Activated CD4-positive, alpha-beta T cell treated with anti-CD3 and anti-CD28 coated beads, Interleukin-2, amount 50 U/mL, for 4 hours (primary cell): ENCODE measurements at regions not wholly inside any gene's neighbourhood (a gene's known extent, or its start where the extent isn't known, plus 50 kb on each side); places are given as distances from the start of the nearest gene placed in this dataset.
A peak's percentile ranks its signal among the peaks of the same experiment; 100 is the strongest.

Experiments
- DNase-seq, 2 experiments: peaks; one replicate each; pipeline ENCODE4 v3.0.0-alpha.2; 2020

DNA sequence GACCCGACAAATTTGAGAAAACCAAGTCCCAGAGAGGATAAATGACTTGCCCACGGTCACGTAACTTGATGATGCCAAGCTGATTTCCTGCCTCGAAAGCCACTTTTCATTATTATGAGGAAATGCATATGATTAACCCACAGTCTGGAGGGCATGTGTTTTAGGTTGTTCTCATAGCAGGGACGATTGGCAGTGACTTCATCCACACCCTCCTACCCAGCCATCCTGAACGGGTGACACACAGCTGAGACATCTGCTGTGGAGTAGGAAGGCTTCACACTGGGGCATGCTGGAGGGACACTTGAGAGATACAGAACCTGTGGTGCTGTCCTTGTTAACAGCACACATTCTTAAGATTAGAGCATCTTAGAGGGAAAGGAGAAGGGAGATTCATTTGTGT is 65.4 kb upstream of the WDFY2 start:
- peak in 1 of 2 experiments; percentile 7 for DNase-seq

DNA sequence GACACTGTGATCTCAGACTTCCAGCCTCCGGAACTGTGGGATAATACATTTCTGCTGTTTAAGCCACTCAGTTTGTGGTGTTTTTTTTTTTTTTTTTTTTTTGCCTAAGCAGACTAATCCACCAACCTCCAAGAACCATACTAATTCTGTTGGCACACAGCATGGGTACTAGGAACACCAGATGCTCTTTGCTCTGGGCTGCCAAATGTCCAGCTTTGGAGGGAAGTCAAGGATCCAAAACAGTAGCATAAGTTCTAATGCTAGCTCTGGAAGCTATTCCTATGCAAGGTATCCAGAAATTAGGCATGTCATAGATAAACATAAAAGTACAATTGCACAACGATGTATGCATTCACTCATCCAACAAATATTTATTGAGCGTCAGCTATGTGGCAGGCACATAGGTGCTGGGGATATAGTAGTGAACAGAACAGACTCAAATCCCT is 64.5 kb upstream of the WDFY2 start:
- no peak for DNase-seq

DNA sequence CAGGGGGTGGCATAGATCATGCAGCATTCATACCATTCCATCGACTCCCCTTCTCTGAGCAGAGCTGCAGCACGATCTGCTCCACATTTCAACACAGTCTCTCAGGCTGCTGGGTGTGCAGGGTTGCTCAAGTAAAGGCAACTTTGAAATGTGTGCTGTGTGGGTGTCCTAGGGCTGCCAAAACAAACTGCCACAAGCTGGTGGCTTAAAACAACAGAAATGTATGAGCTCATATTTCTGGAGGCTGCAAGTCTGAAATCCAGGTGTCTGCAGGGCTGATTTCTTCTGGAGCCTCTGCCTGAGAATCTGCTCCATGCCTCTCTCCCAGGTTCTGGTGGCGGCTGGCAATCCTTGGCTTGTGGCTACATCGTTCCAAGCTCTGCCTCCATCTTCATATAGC is 63.7 kb upstream of the WDFY2 start:
- DNase-seq: no peak

DNA sequence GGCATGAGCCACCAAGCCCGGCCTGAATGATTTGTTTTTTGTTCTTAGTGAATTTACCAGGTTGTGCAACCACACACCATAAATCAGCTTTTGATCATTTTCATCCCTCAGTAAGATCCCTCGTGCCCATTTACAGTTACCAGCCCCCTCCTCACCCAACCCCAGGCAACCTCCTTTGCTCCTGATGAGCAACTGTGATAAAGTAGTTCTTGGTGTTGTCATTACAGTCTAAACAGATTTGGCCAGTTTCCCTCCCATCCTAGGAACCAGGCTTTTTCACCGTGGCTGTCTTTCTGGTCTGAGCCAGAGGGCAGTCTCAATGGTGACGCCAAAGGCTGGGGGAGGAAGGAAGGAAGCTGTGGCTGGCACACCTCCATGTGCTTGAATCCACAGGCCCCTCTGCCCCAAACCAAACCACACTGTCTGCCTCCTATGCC is 61.2 kb upstream of the WDFY2 start:
- DNase-seq: peak in 1 of 2 experiments; percentile 7

- DNase-seq: no peak
Observed at GRCh38 chr13:51524312-51524711, 60.0 kb upstream of the WDFY2 start.

- DNase-seq: no peak
Observed at GRCh38 chr13:51524829-51525566, 59.3 kb upstream of the WDFY2 start.

- DNase-seq: no peak
Observed at GRCh38 chr13:51525567-51526167, 58.6 kb upstream of the WDFY2 start.

DNA sequence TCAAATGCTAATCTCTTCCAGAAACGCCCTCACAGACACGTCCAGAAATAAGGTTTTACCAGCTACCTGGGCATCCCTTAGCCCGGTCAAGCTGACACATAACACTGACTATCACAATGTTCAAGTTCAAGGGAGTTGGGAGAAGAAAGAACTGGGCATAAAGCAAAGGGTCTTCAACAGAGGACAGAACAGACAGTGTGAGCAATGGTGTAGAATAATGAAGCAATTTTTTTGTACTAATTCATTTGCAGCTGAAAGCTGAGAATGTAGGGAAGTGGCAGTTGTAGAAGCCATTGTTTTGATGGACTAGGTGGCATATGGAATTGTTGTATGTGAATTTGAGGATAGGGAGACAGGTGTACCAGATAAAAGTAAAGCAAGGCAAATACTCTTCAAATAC is 58.1 kb upstream of the WDFY2 start:
- no peak for DNase-seq

DNA sequence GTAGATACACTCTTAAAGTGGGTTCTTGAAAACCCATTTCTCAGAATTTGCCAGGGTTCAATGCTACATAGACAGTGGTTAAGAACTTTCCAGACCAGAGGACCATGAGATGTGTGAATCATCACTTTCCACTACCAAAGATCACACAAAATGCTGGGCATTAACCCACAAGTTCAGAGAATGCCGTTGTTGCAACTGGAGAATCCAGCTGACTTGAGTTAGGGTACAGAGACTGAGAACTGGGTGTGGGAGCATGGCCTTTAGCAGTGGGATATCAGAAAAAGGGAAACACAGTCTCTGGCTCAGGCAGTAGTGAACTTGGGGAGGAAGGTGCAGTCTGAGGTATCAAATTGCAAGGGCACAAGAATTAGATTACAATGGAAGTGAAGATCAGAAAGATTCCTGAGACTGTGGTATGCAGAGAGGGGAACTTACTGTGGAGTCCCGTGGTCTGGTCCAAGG is 51.5 kb upstream of the WDFY2 start:
- DNase-seq: no peak

DNA sequence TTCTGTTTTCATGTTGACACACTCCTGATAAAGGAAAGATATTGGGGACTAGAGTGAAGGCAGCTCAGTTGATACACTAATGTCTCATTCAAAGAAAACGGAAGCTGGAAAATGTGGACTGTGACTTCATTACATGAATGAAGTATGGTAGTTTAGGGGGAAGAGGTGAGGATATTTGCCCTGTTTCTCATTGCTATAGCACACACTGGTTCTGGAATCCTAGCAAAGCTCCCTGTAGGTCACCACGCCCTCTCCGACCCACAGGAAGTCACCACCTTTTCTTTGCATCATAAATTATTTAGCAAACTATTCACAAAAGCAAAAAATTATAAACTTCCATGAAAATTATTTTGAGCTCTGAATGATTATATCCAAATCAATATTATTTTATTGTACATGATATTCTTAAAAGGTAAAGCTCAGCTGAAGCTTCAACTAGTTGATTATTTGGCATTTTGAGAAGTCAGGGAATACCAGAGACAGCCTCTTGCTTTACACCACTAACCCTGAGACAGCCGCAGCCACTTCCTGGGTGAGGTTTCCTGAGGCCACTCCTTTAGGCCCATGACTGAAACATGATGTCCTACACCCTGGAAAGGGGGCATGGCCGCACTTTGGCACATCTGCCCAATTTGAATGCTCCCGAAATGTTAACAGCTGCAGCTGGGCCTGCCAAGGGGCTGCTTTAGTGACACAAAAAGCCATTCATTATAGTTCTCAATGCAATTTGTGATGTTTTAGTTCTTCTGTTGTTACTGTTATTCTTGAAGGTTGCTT is 50.0 kb upstream of the WDFY2 start:
- no peak for DNase-seq
